H1 (cell line): ENCODE measurements at regions not wholly inside any gene's neighbourhood (a gene's known extent, or its start where the extent isn't known, plus 50 kb on each side); places are given as distances from the start of the nearest gene placed in this dataset.

Source experiments
- CTCF ChIA-PET: fragments of 300-600 bp; sonication (Branson Sonifier 250); formaldehyde crosslinking; loops from one replicate; lab custom pipeline; 2021; ENCODE audit not compliant: partially characterized antibody; lab: Charles Lee
- POLR2A ChIA-PET: fragments of 300-600 bp; sonication (Branson Sonifier 250); formaldehyde crosslinking; loops from one replicate; lab custom pipeline; 2021; ENCODE audit warnings: inconsistent platforms; ENCODE audit not compliant: partially characterized antibody; lab: Charles Lee
- DNase-seq, 2 experiments: peaks; one replicate each; pipeline versions ENCODE4 v3.0.0 to v3.0.0-alpha.2; 2010 to 2022; ENCODE audit warnings: low spot score in 2 of 2, low read depth in 1 of 2, mixed read lengths in 1 of 2
- FAIRE-seq: peaks from 2 replicates; lab custom pipeline; 2011; peaks lifted over from hg19 to GRCh38; lab: Jason Lieb, UNC
- H2AFZ ChIP-seq: 2 replicates; pipeline ENCODE4 v1.8.1; 2012; ENCODE audit warnings: low read length, inconsistent platforms
- H2AK5ac ChIP-seq: 2 replicates; pipeline ENCODE4 v1.6.1; 2013; ENCODE audit warnings: low read depth, low read length
- H2BK120ac ChIP-seq: replicated peaks from 2 replicates; pipeline ENCODE3; 2013; ENCODE audit warnings: low read depth, low read length, inconsistent platforms
- H2BK12ac ChIP-seq: 2 replicates; pipeline ENCODE4 v1.6.1; 2013; ENCODE audit warnings: low read depth, low read length
- H2BK15ac ChIP-seq: 2 replicates; pipeline ENCODE4 v1.6.1; 2013; ENCODE audit warnings: low read length
- H2BK20ac ChIP-seq: 2 replicates; pipeline ENCODE4 v1.6.1; 2013; ENCODE audit warnings: low read length
- H2BK5ac ChIP-seq: 2 replicates; pipeline ENCODE4 v1.6.1; 2013; ENCODE audit warnings: low read depth, low read length
- H3K14ac ChIP-seq: 2 replicates; pipeline ENCODE4 v1.6.1; 2013; ENCODE audit warnings: inconsistent platforms; ENCODE audit not compliant: insufficient read length
- H3K18ac ChIP-seq: 2 replicates; pipeline ENCODE4 v1.6.1; 2013; ENCODE audit warnings: low read length; ENCODE audit errors: extremely low read depth
- H3K23ac ChIP-seq: 2 replicates; pipeline ENCODE4 v1.6.1; 2013; ENCODE audit warnings: inconsistent platforms; ENCODE audit not compliant: insufficient read length
- H3K23me2 ChIP-seq: 2 replicates; pipeline ENCODE4 v1.6.1; 2013; ENCODE audit warnings: low read depth, low read length
- H3K27ac ChIP-seq: 2 replicates; pipeline ENCODE4 v1.6.1; 2011; ENCODE audit warnings: low read depth, low read length, inconsistent platforms
- H3K27me3 ChIP-seq, 4 experiments: replicated peaks in 1 of 4; 1 replicate in 1 of 4; 2 replicates in 3 of 4; pipeline versions ENCODE4 v1.6.1 to v1.8.1; 2011 to 2013; ENCODE audit warnings: low read length in 3 of 4, mild to moderate bottlenecking in 3 of 4, inconsistent platforms in 2 of 4, mixed read lengths in 2 of 4, moderate library complexity in 1 of 4; ENCODE audit not compliant: control insufficient read depth in 3 of 4, insufficient read depth in 3 of 4; ENCODE audit errors: extremely low read depth in 1 of 4
- H3K36me3 ChIP-seq, 4 experiments: 2 replicates each; pipeline versions ENCODE4 v1.6.1 to v1.8.1; 2011 to 2013; ENCODE audit warnings: mild to moderate bottlenecking in 4 of 4, low read length in 3 of 4, moderate library complexity in 2 of 4, control low read depth in 1 of 4, inconsistent platforms in 1 of 4; ENCODE audit not compliant: insufficient read depth in 4 of 4, control insufficient read depth in 2 of 4
- H3K4ac ChIP-seq: replicated peaks from 2 replicates; pipeline ENCODE3; 2013; ENCODE audit warnings: low read length, low read depth, mixed read lengths, inconsistent platforms; ENCODE audit not compliant: insufficient read length
- H3K4me1 ChIP-seq, 4 experiments: replicated peaks in 1 of 4; 1 replicate in 1 of 4; 2 replicates in 3 of 4; pipeline versions ENCODE4 v1.6.1 to v1.8.1; 2011 to 2013; ENCODE audit warnings: low read length in 3 of 4, inconsistent platforms in 2 of 4, mixed read lengths in 1 of 4; ENCODE audit not compliant: insufficient read depth in 4 of 4, control insufficient read depth in 3 of 4
- H3K4me2 ChIP-seq, 2 experiments: 2 replicates each; pipeline versions ENCODE4 v1.6.1 to v1.8.1; 2011 to 2013; ENCODE audit warnings: low read depth in 2 of 2, low read length in 2 of 2, control low read depth in 1 of 2, inconsistent platforms in 1 of 2, mild to moderate bottlenecking in 1 of 2; ENCODE audit not compliant: insufficient read depth in 1 of 2
- H3K4me3 ChIP-seq, 4 experiments: fragments of 200-600, 300-600 bp in 1 of 4; sonication (generic), shearing (Covaris generic), sonication (Bioruptor Twin) in 1 of 4; 2 replicates each; pipeline versions ENCODE4 v1.5.1 to v1.8.1; 2011 to 2016; ENCODE audit warnings: low read length in 4 of 4, low read depth in 3 of 4, control low read depth in 2 of 4, inconsistent platforms in 2 of 4, mild to moderate bottlenecking in 2 of 4, mixed read lengths in 1 of 4, moderate library complexity in 1 of 4; ENCODE audit not compliant: insufficient read depth in 2 of 4; ENCODE audit errors: extremely low read depth in 1 of 4
- H3K56ac ChIP-seq: replicated peaks from 2 replicates; pipeline ENCODE3; 2013; ENCODE audit warnings: low read depth, mild to moderate bottlenecking, mixed read lengths, low read length, inconsistent platforms; ENCODE audit not compliant: insufficient read length
- H3K79me1 ChIP-seq: 2 replicates; pipeline ENCODE4 v1.6.1; 2013; ENCODE audit warnings: low read depth, low read length, control low read depth
- H3K79me2 ChIP-seq, 2 experiments: 2 replicates each; pipeline versions ENCODE4 v1.6.1 to v1.8.1; 2012 to 2013; ENCODE audit warnings: low read length in 2 of 2, mild to moderate bottlenecking in 2 of 2, inconsistent platforms in 1 of 2; ENCODE audit not compliant: insufficient read depth in 2 of 2, control insufficient read depth in 1 of 2
- H3K9ac ChIP-seq, 4 experiments: replicated peaks in 1 of 4; 1 replicate in 1 of 4; 2 replicates in 3 of 4; pipeline versions ENCODE4 v1.6.1 to v1.8.1; 2011 to 2013; ENCODE audit warnings: low read depth in 3 of 4, low read length in 3 of 4, control low read depth in 2 of 4, mild to moderate bottlenecking in 2 of 4, moderate library complexity in 2 of 4, inconsistent platforms in 1 of 4; ENCODE audit errors: extremely low read depth in 1 of 4
- H3K9me3 ChIP-seq, 2 experiments: 2 replicates each; pipeline versions ENCODE4 v1.6.1 to v1.8.1; 2012 to 2013; ENCODE audit warnings: mild to moderate bottlenecking in 2 of 2, moderate library complexity in 2 of 2, control low read depth in 1 of 2, inconsistent platforms in 1 of 2, low read depth in 1 of 2, low read length in 1 of 2, mixed read lengths in 1 of 2; ENCODE audit not compliant: insufficient read depth in 2 of 2
- H4K20me1 ChIP-seq, 2 experiments: replicated peaks in 1 of 2; 2 replicates each; pipeline versions ENCODE3 to v1.8.1; 2011 to 2013; ENCODE audit warnings: inconsistent platforms in 2 of 2, low read length in 2 of 2, mild to moderate bottlenecking in 1 of 2; ENCODE audit not compliant: insufficient read depth in 2 of 2, control insufficient read depth in 1 of 2
- H4K5ac ChIP-seq: 2 replicates; pipeline ENCODE4 v1.6.1; 2013; ENCODE audit warnings: low read length, low read depth, mixed read lengths, inconsistent platforms; ENCODE audit not compliant: insufficient read length
- H4K8ac ChIP-seq: 2 replicates; pipeline ENCODE4 v1.8.0; 2013; ENCODE audit warnings: mild to moderate bottlenecking, moderate library complexity, low read length, inconsistent platforms; ENCODE audit not compliant: insufficient read depth; ENCODE audit errors: extremely low read depth
- H4K91ac ChIP-seq: replicated peaks from 2 replicates; pipeline ENCODE3; 2013; ENCODE audit warnings: low read length, mixed read lengths, inconsistent platforms; ENCODE audit not compliant: insufficient read length
- BCL11A ChIP-seq, 2 experiments: IDR thresholded peaks; one replicate each; pipeline ENCODE4 v1.6.1; 2011; ENCODE audit warnings: low read depth in 2 of 2, low read length in 2 of 2, mild to moderate bottlenecking in 2 of 2
- BRCA1 ChIP-seq: IDR thresholded peaks from 2 replicates; pipeline ENCODE4 v1.6.1; 2012; ENCODE audit warnings: low read depth, low read length, improper control_type of control experiment
- EP300 ChIP-seq, 2 experiments: IDR thresholded peaks; 1 replicate in 1 of 2; 2 replicates in 1 of 2; pipeline ENCODE4 v1.6.1; 2011 to 2012; ENCODE audit warnings: low read depth in 2 of 2, low read length in 2 of 2, mild to moderate bottlenecking in 2 of 2, borderline replicate concordance in 1 of 2, inconsistent platforms in 1 of 2, moderate library complexity in 1 of 2
- FOSL1 ChIP-seq: IDR thresholded peaks from 2 replicates; pipeline ENCODE4 v1.6.1; 2011; ENCODE audit warnings: mild to moderate bottlenecking, low read depth, low read length, moderate library complexity; ENCODE audit not compliant: insufficient read depth
- KDM5A ChIP-seq: fragments of 200-600 bp; IDR thresholded peaks from 2 replicates; pipeline ENCODE4 v1.7.1; 2012; ENCODE audit warnings: mild to moderate bottlenecking, low read length, inconsistent platforms, mixed read lengths
- POU5F1 ChIP-seq: IDR thresholded peaks from 2 replicates; pipeline ENCODE4 v1.6.1; 2011; ENCODE audit warnings: low read depth, mild to moderate bottlenecking, low read length, moderate library complexity
- SAP30 ChIP-seq: fragments of 300-600 bp; sonication (generic); IDR thresholded peaks from 2 replicates; pipeline ENCODE4 v1.7.1; 2012; ENCODE audit warnings: low read length, moderate library complexity, mild to moderate bottlenecking, inconsistent platforms; ENCODE audit not compliant: insufficient read depth, insufficient replicate concordance
- SP2 ChIP-seq: IDR thresholded peaks from 2 replicates; pipeline ENCODE4 v1.6.1; 2012; ENCODE audit warnings: mild to moderate bottlenecking, low read length, inconsistent platforms
- SP4 ChIP-seq: IDR thresholded peaks from 2 replicates; pipeline ENCODE4 v1.6.1; 2012; ENCODE audit warnings: low read length, inconsistent platforms
- WGBS, 2 experiments: shearing (Covaris generic) in 1 of 2; methylation state at CpG; one replicate each; pipeline versions ENCODE4 v1.1.6 to v1.1.7; 2013 to 2015; ENCODE audit warnings: low lambda C conversion rate in 2 of 2, mixed read lengths in 2 of 2, inconsistent platforms in 1 of 2, low coverage in 1 of 2, missing lambda C conversion rate in 1 of 2; ENCODE audit not compliant: insufficient replicate concordance in 2 of 2, insufficient coverage in 1 of 2, insufficient read length in 1 of 2; ENCODE audit errors: extremely low coverage in 1 of 2, missing lambda C conversion rate in 1 of 2; 5-methylcytosine and 5-hydroxymethylcytosine counted together
- TF ChIP-seq, protein P1 (sequence below): IDR thresholded peaks from 2 replicates; pipeline ENCODE4 v1.6.1; 2012; ENCODE audit warnings: low read length, inconsistent platforms

DNA sequence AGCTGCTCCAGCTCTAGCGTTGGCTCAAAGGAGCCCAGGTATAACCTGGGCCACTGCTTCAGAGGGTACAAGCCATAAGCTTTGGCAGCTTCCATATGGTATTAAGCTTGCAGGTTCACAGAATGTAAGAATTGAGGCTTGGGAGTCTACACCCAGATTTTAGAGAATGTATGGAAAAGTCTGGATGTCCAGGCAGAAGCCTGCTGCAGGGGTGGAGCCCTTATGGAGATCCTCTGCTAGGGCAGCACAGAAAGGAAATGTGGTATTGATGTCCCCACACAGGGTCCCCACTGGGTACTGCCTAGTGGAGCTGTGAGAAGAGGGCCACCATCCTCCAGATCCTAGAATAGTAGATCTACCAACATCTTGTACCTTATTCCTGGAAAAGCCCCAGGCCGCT is 626.9 kb downstream of the MAT2B start:
- Histone ChIP-seq H3K4ac (no peak overlapping the region), H3K4me3 (0 out of 8 replicates have a peak overlapping the region, but pooled peaks of 1 of the 4 experiments have one; percentile 12), H3K79me2 (no peaks in the 10 kb centered on the region), H4K91ac (no peak overlapping the region), H2BK20ac (no peak overlapping the region), H4K8ac (no peak overlapping the region), H3K9me3 (peaks cover 25 to 32% of the 10 kb centered on the region in 2 experiments), H3K27ac (no peak overlapping the region), H3K9ac (no peak overlapping the region), H3K23me2 (no peaks in the 10 kb centered on the region; the same call in 1 of the 2 replicates), H3K79me1 (no peaks in the 10 kb centered on the region), H2BK5ac (no peak overlapping the region), H2AK5ac (no peak overlapping the region), H3K14ac (no peak overlapping the region), H3K23ac (no peak overlapping the region), H4K20me1 (no peaks in the 10 kb centered on the region), H2BK12ac (no peak overlapping the region), H3K27me3 (no peaks in the 10 kb centered on the region), H3K18ac (no peak overlapping the region), H2AFZ (no peak overlapping the region), H3K4me1 (no peaks in the 10 kb centered on the region), H3K4me2 (no peak overlapping the region), H2BK120ac (no peak overlapping the region), H4K5ac (no peak overlapping the region), H3K36me3 (no peaks in the 10 kb centered on the region), H3K56ac (no peak overlapping the region), H2BK15ac (no peak overlapping the region)
- FAIRE-seq, result no peak
- DNase-seq, result no peak
- ChIA-PET POLR2A (no interaction called here), CTCF (no interaction called here)
- WGBS, 2 experiments, result 97% methylated on average over 2 of the region's 2 CpGs; no CpG with 5 or more reads in 1 of the 2 experiments
- TF ChIP-seq BCL11A (IDR thresholded peaks at IDR 0.05; ENCODE audit: low read depth in 2 of 2, low read length in 2 of 2), result no peak
- no peak for TF ChIP-seq FOSL1
- TF ChIP-seq SP2, result no peak
- no peak for TF ChIP-seq POU5F1
- TF ChIP-seq SAP30, result no peak
- TF ChIP-seq EP300 (IDR thresholded peaks at IDR 0.05; ENCODE audit: borderline replicate concordance in 1 of 2, low read depth in 2 of 2, low read length in 2 of 2), result no peak
- TF ChIP-seq, protein P1, sequence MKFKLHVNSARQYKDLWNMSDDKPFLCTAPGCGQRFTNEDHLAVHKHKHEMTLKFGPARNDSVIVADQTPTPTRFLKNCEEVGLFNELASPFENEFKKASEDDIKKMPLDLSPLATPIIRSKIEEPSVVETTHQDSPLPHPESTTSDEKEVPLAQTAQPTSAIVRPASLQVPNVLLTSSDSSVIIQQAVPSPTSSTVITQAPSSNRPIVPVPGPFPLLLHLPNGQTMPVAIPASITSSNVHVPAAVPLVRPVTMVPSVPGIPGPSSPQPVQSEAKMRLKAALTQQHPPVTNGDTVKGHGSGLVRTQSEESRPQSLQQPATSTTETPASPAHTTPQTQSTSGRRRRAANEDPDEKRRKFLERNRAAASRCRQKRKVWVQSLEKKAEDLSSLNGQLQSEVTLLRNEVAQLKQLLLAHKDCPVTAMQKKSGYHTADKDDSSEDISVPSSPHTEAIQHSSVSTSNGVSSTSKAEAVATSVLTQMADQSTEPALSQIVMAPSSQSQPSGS, result no peak
- no peak for TF ChIP-seq BRCA1
- TF ChIP-seq KDM5A, result no peak
- no peak for TF ChIP-seq SP4
